Neutrophil (primary cell): ENCODE measurements at regions not wholly inside any gene's neighbourhood (a gene's known extent, or its start where the extent isn't known, plus 50 kb on each side); places are given as distances from the start of the nearest gene placed in this dataset.

Source experiments
- H3K27ac ChIP-seq: fragments of 200-600 bp; sonication (generic); 2 replicates; pipeline ENCODE4 v1.5.1; 2016; ENCODE audit warnings: mild to moderate bottlenecking, moderate library complexity
- H3K27me3 ChIP-seq: fragments of 200-600 bp; sonication (generic); 2 replicates; pipeline ENCODE4 v1.6.0; 2016; ENCODE audit warnings: mild to moderate bottlenecking
- H3K36me3 ChIP-seq: fragments of 200-600 bp; sonication (generic); 2 replicates; pipeline ENCODE4 v1.5.1; 2017
- H3K4me1 ChIP-seq, 2 experiments: fragments of 200-600 bp in 1 of 2; sonication (generic) in 1 of 2; 1 replicate in 1 of 2; 2 replicates in 1 of 2; pipeline versions ENCODE4 v1.5.1 to v1.6.1; 2013 to 2016; ENCODE audit warnings: low read depth in 1 of 2, low read length in 1 of 2, mild to moderate bottlenecking in 1 of 2, moderate library complexity in 1 of 2; ENCODE audit not compliant: control insufficient read depth in 1 of 2, insufficient read depth in 1 of 2
- H3K4me3 ChIP-seq, 2 experiments: fragments of 200-600 bp in 1 of 2; sonication (generic) in 1 of 2; 1 replicate in 1 of 2; 2 replicates in 1 of 2; pipeline ENCODE4 v1.5.1; 2013 to 2016; ENCODE audit warnings: low read depth in 1 of 2, low read length in 1 of 2, mild to moderate bottlenecking in 1 of 2, moderate library complexity in 1 of 2
- H3K9me3 ChIP-seq: fragments of 200-600 bp; sonication (generic); 2 replicates; pipeline ENCODE4 v1.5.1; 2016
- TF ChIP-seq, protein P1 (sequence below): fragments of 200-600 bp; sonication (generic); IDR thresholded peaks from 2 replicates; pipeline ENCODE4 v1.5.1; 2016; ENCODE audit warnings: antibody characterized with exemption

DNA sequence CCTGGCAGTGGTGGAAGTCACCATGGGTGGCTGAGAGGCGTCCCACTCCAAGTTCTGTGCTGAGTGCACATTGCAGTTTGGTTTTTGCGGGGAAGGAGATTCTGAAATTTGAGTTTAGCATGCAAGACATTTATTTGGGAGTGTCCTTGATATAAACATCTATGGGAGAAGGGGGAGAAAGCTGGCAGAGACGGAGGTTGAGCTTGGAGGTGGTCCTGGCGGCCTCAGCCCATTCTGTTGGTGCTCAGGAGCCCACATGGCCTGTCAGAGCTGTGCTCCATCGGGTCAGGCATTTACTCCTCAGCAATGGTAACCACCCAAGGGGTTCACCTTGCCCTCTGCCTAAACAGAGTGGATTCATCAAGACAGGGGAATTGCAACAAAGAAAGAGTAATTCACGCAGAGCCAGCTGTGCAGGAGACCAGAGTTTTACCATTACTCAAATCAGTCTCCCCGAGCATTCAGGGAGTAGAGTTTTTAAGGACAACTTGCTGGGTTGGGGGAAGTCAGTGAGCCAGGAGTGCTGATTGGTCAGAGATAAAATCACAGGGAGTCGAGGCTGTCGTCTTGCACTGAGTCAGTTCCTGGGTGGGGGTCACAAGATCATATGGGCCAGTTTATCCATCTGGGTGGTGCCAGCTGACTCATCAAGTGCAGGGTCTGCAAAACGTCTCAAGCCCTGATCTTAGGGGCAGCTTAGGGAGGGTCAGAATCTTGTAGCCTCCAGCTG is 323.3 kb upstream of the TMEM132C start:
- no peaks in the 10 kb centered on the region for H3K36me3 ChIP-seq
- H3K9me3 ChIP-seq: no peaks in the 10 kb centered on the region
- H3K4me3 ChIP-seq: no peak overlapping the region
- H3K4me1 ChIP-seq: no peaks in the 10 kb centered on the region
- TF ChIP-seq, protein P1, sequence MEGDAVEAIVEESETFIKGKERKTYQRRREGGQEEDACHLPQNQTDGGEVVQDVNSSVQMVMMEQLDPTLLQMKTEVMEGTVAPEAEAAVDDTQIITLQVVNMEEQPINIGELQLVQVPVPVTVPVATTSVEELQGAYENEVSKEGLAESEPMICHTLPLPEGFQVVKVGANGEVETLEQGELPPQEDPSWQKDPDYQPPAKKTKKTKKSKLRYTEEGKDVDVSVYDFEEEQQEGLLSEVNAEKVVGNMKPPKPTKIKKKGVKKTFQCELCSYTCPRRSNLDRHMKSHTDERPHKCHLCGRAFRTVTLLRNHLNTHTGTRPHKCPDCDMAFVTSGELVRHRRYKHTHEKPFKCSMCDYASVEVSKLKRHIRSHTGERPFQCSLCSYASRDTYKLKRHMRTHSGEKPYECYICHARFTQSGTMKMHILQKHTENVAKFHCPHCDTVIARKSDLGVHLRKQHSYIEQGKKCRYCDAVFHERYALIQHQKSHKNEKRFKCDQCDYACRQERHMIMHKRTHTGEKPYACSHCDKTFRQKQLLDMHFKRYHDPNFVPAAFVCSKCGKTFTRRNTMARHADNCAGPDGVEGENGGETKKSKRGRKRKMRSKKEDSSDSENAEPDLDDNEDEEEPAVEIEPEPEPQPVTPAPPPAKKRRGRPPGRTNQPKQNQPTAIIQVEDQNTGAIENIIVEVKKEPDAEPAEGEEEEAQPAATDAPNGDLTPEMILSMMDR: no peak
- no peaks in the 10 kb centered on the region for H3K27me3 ChIP-seq
- no peak overlapping the region for H3K27ac ChIP-seq

DNA sequence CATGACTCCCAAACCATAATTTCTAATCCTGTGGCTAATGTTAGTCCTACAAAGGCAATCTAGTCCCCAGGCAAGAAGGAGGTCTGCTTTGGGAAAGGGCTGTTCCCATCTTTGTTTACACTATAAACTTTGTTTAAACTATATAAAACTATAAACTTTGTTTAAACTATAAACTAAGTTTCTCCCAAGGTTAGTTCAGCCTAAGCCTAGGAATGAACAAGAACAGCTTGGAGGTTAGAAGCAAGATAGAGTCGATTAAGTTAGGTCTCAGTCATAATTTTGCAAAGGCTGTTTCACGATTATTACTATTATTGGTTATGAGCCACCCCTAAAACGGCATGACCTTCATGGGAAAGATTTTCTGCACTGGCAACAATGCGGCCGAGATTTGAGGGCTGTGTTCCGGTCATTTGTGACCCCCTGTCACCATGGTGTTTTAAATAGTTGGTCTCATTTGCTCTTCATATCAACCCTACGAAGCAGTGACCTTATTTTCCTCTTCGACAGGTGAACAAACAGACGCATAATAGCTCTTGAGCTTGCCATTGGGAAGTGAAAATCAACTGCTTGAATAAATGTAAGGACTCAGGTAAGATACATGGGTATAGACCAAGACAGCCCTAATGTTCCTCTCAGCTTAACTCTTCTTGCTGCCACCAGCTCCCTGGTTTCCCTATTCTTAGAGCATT is 322.6 kb upstream of the TMEM132C start:
- Histone ChIP-seq H3K9me3 (no peaks in the 10 kb centered on the region), H3K36me3 (no peaks in the 10 kb centered on the region), H3K4me1 (no peaks in the 10 kb centered on the region), H3K27me3 (no peaks in the 10 kb centered on the region), H3K4me3 (no peak overlapping the region), H3K27ac (no peak overlapping the region)
- TF ChIP-seq, protein P1: no peak

DNA sequence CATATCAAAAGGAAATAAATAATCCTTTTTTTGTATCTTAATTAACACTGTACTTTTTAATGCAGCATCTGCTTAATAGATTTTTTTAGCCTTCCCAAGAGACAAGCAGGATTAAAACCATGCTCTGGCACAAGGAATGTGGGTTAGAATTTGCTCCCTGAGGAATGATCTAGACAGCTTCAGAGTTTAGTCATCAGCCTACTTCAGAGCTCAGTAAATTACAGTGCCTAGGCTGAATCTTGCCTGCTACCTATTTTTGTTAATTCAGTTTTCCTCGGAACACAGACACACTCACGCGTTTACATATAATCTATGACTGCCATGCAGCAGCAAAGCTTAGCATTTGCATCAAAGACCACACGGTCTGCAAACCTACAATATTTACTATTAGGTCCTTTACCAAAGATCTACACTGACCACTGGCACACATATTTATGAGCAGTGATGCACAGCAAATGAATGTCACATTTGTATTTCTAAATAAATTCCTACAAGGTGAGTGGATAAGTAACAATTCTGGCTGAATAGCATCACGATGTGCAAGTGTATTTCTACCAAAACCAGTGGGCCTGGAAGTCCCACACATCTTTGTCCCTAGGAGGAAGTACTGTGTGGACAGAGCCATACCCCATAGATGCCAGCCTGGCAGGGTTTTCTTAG is 309.8 kb upstream of the TMEM132C start:
- H3K4me3 ChIP-seq: no peak overlapping the region
- H3K9me3 ChIP-seq: no peaks in the 10 kb centered on the region
- TF ChIP-seq, protein P1: no peak
- no peaks in the 10 kb centered on the region for H3K4me1 ChIP-seq
- no peaks in the 10 kb centered on the region for H3K36me3 ChIP-seq
- H3K27ac ChIP-seq: no peak overlapping the region
- H3K27me3 ChIP-seq: no peaks in the 10 kb centered on the region

DNA sequence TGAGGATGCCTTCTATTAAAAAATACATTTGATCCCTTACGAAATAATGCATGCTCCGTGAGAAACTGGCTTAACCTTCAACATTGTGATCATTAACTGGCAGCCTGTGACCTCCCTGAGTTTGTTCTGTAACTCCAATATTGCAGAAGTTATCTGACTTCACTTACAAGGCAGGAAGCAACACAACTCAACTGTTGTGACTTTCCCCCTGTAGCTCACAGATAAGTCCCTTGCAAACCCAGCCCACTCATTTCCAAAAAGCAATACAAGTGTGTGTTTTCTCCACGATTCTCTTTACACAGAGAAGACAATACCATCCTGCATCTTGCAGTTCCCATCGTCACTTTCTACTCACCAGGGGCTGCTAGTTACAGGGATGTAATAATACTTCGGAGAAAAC is 304.7 kb upstream of the TMEM132C start:
- Histone ChIP-seq H3K9me3 (no peaks in the 10 kb centered on the region), H3K27me3 (no peaks in the 10 kb centered on the region), H3K36me3 (no peaks in the 10 kb centered on the region), H3K27ac (no peak overlapping the region), H3K4me3 (no peak overlapping the region), H3K4me1 (no peaks in the 10 kb centered on the region)
- TF ChIP-seq, protein P1: no peak

DNA sequence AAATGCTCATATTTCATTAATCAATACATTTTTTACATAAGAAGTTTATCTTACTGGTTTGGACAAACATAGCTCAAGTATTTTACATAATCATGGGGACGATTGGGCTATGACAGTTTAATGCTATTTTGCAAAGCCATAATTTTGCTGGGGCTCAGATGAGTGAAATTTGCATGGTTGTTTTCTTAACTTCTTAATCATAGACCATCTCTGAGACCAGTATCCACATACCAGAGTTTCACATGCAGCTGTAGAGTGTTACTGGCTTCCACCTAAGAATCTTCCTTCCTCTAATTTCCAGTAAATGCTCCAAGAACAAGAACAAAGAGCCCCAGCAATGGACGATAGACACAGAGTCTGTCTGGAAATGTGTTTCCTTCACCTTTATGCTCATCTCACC is 303.0 kb upstream of the TMEM132C start:
- no peaks in the 10 kb centered on the region for H3K9me3 ChIP-seq
- TF ChIP-seq, protein P1: no peak
- H3K27ac ChIP-seq: no peak overlapping the region
- no peaks in the 10 kb centered on the region for H3K36me3 ChIP-seq
- H3K4me1 ChIP-seq: no peaks in the 10 kb centered on the region
- H3K27me3 ChIP-seq: no peaks in the 10 kb centered on the region
- no peak overlapping the region for H3K4me3 ChIP-seq
